GM18507 (cell line): ENCODE measurements at regions not wholly inside any gene's neighbourhood (a gene's known extent, or its start where the extent isn't known, plus 50 kb on each side); places are given as distances from the start of the nearest gene placed in this dataset.
"Not testable (repeated sequence)": the region's sequence is repeated elsewhere in the genome, so short reads cannot be mapped to it uniquely, and the experiment has no call there.

ENCODE experiments used
- DNase-seq: peaks from one replicate; pipeline ENCODE4 v3.0.0; 2011; ENCODE audit warnings: low read depth; ENCODE audit not compliant: insufficient read length; ENCODE audit errors: extremely low spot score
- FAIRE-seq: peaks from 2 replicates; lab custom pipeline; 2011; peaks lifted over from hg19 to GRCh38; lab: Jason Lieb, UNC

- FAIRE-seq: peak; percentile 35
- DNase-seq: not testable (repeated sequence)
Measured at GRCh38 chr15:32536507-32537172, 56.6 kb upstream of the GOLGA8N start.

- not testable (repeated sequence) for DNase-seq, FAIRE-seq
Measured at GRCh38 chr15:32536057-32536493, 57.2 kb upstream of the GOLGA8N start.

GRCh38 chr15:32535150-32535898 is 57.9 kb upstream of the GOLGA8N start:
- FAIRE-seq: not testable (repeated sequence)

GRCh38 chr15:32522900-32523299 is 67.5 kb upstream of the GOLGA8O start:
- not testable (repeated sequence) for FAIRE-seq

More at GRCh38 chr15:32535150-32535898, 57.9 kb upstream of the GOLGA8N start:
- not testable (repeated sequence) for DNase-seq

GRCh38 chr15:32522421-32522820 is 67.0 kb upstream of the GOLGA8O start:
- DNase-seq, FAIRE-seq: not testable (repeated sequence)

More at GRCh38 chr15:32522900-32523299, 67.5 kb upstream of the GOLGA8O start:
- DNase-seq: not testable (repeated sequence)

- FAIRE-seq, DNase-seq: not testable (repeated sequence)
Measured at GRCh38 chr15:32518976-32519375, 63.5 kb upstream of the GOLGA8O start.

GRCh38 chr15:32518013-32518412 is 62.6 kb upstream of the GOLGA8O start:
- not testable (repeated sequence) for FAIRE-seq, DNase-seq

GRCh38 chr15:32516954-32517353 is 61.5 kb upstream of the GOLGA8O start:
- not testable (repeated sequence) for DNase-seq, FAIRE-seq

GRCh38 chr15:32513378-32513777 is 57.9 kb upstream of the GOLGA8O start:
- DNase-seq: not testable (repeated sequence)
- peak; percentile 66 for FAIRE-seq

- not testable (repeated sequence) for DNase-seq, FAIRE-seq
Measured at GRCh38 chr15:32510027-32510426, 54.6 kb upstream of the GOLGA8O start.

- DNase-seq, FAIRE-seq: not testable (repeated sequence)
Measured at GRCh38 chr15:32508081-32508480, 52.6 kb upstream of the GOLGA8O start.

- not testable (repeated sequence) for FAIRE-seq, DNase-seq
Measured at GRCh38 chr15:32506787-32507186, 51.4 kb upstream of the GOLGA8O start.

- FAIRE-seq: peak; percentile 80
Measured at GRCh38 chr15:32505633-32506032, 50.2 kb upstream of the GOLGA8O start.

More at GRCh38 chr15:32505633-32506032, 50.2 kb upstream of the GOLGA8O start:
- not testable (repeated sequence) for DNase-seq
